ENCODE measurements at regions not wholly inside any gene's neighbourhood (a gene's known extent, or its start where the extent isn't known, plus 50 kb on each side); places are given as distances from the start of the nearest gene placed in this dataset.
"Not testable (repeated sequence)": the region's sequence is repeated elsewhere in the genome, so short reads cannot be mapped to it uniquely, and the experiment has no call there.

DNA sequence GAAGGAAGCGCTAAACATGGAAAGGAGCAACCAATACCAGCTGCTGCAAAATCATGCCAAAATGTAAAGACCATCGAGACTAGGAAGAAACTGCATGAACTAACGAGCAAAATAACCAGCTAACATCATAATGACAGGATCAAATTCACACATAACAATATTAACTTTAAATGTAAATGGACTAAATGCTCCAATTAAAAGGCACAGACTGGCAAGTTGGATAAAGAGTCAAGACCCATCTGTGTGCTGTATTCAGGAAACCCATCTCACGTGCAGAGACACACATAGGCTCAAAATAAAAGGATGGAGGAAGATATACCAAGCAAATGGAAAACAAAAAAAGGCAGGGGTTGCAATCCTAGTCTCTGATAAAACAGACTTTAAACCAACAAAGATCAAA, 570.0 kb upstream of the CDH11 start:
- not testable (repeated sequence) for DNase-seq

DNA sequence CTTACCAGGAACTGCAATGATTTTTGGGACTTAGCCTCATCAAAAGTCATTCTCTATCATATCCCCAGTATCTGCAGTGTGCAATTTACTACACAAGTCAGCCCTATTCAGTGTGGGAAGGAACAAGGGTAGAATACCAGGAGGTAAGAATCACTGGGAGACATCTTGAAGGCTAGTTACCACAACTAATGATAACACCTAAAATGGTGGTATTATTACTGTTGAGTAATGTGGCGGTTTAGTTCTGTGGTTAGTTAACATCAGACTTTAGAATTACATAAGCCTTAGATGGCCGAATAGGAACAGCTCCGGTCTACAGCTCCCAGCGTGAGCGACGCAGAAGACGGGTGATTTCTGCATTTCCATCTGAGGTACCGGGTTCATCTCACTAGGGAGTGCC, 567.9 kb upstream of the CDH11 start:
- no peak for DNase-seq

DNA sequence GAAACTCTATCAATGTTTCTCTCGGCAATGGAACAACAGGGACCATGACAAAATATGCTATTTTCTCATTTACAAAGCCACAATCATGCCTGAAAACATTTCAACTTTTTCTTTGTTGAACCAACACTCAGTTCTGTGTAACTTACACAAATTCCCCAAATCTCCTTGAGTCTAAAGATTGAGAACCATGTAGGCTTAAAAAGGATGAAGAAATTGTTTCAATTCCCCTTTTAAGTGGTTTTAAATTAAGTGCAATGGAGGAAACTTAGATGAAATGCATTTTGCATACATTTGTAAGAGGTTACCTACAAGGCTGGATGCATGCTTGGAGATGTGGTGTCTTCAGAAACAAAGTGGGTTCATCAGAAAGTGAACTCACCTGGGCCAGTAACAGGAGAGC, 566.4 kb upstream of the CDH11 start:
- DNase-seq, result no peak

DNA sequence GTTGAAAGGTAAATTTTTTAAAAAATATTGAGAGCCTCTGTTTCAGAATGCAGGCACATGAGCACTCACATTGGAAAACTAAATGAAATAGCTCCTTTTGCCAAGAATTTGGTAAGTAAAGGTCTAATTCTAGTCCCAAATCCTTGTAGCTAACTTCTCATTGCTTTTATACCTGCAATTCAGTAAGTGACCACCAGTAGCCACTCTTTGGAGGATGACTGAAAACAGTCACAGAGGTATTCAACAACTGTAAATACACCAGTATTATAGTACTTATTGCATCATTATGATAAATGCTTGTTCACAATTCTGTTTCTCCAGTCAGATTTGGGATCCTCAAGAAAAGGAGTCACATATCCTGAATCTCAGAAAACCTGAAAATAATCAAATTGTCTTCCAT, 562.4 kb upstream of the CDH11 start:
- DNase-seq, result no peak

DNA sequence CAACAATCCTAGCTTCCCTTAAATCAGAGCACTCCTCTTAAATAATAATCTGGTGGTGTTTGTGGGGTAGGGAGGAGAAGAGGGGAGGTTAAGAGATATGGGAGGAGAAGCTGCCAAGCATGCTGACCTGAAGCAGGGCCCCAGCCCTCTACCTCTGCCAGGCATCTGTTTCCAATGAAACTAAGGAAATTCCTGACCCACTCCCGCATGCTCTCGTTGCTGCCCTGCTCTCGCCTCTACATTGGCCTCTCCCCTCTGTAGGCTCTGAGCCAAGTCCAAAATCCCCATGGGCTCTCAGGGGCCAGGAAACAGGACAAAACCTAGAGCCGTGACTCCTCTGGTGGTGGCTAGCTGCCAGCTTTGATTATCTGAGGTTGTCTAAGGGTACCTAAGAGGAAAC, 559.5 kb upstream of the CDH11 start:
- DNase-seq, result no peak

DNA sequence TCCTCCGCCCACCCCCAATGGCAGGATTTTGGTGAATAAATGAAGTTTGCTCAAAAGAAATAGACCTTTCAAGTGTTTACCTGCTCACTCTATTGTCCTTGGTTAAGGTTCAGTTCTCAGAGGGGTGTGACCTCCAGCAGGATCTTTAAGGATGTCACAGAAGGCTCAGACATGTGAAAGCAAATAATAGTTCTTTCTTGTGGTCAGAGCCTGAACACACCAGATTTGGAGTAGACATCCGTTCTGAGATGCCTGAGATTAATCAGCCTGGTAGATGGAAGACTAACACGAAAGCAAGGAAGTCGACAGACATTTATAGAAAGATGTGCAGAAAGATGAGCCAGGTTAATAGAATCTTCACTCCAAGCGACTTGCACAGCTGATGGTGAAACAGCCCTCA, 557.9 kb upstream of the CDH11 start:
- no peak for DNase-seq

DNA sequence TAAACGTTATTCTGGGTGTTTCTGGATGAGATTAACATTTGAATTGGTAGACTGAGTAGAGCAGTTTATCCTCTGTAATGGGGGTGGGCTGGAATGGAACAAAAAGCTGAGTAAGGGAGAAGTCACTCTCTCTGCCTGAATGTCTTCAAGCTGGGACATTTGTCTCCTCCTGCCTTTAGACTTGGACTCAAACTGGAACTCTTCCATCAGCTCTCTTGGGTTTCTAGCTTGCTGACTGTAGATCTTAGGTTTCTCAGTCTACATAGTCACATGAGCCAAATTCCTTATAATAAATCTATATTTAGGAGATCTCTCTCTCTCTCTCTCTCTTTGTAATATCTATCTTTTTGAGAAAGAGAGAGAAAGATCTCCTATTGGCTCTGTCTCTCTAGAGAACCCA, 553.3 kb upstream of the CDH11 start:
- no peak for DNase-seq

DNA sequence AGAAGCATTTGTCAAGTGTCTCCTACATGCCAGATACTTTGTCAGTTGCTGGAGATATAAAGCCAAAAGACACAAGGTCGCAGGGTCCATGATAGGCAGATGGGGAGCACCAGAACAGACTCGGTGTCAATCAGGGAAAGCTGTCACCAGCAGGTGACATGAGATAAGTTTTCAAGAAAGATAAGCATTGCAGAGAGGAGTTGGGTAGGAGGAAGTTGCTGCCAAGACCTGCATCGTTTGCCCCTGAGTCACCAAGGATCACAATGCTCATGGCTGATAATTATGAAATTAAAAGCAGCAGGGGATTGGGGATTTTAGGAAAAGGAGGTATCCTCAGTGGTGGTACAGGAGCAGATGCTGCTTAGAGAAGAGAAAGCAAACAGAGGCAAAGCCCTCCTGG, 551.1 kb upstream of the CDH11 start:
- no peak for DNase-seq

DNA sequence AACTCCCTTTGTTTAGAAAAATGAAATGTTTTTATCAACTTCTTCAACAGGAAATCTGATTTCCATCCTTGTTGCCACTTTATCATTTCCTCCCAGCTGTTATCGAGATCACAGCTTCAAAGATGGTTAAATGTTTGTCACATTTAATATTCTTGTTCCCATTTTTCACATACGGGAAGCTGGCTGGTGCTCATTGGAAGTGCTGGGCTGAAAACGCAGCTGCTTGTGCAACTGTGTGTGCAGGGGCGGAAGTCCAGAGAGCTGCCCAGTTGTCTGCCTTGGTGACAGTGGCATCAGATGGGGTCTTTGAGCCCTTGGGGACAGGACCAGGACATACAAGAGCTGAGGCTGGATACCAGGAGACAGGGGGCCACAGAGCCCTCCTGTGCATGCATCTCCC, 549.2 kb upstream of the CDH11 start:
- DNase-seq, result no peak

DNA sequence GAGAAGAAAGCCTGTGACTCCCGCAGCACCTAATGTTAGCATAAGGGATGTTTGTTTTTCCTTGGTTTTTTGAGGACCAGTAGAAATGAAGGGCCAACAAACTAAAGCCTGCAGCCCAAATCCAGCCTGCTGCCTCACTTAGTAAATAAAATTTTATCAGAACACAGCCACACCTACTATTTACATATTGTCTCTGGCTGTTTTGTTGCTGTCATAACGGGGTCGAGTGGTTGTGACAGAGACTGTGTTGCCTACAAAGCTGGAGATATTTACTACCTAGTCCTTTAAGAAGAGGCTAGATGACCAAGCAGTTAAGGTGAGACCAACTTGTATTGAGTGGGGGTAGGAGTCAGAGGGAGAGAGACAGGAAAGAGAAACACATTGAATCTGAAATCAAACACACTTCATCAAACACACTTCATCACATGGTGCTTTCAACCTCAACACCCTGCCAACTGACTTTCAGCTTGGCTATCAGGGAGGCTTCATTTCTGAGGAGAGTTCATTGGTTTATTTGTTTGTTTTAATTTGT, 546.3 kb upstream of the CDH11 start:
- no peak for DNase-seq

DNA sequence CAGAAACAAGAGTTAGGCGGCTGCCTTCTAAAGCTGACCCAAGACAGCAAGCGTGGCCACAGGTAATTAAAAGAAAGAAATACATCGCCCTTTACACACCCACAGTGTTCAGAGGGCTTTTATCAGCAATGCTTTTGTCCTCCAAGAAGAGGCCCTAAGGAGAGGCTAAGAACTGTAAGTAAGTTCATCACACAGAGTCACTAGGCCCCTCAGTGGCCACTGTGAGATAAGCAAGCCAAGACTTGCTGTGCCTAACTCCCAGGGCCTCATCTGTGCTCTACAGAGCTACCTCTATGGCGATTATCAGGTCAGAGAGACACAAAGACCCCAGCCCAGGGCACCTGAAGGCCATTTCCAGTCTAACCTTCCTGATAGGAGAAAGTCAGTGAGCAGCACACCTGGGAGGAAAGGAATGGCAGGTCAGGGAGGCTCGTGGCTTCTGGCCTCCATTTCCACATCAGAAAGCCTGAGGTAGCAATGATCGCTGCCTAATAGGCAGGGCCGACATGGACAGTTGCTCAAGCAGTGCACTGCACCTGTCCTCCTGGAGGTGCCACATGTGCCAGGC, 545.2 kb upstream of the CDH11 start:
- DNase-seq, result no peak

DNA sequence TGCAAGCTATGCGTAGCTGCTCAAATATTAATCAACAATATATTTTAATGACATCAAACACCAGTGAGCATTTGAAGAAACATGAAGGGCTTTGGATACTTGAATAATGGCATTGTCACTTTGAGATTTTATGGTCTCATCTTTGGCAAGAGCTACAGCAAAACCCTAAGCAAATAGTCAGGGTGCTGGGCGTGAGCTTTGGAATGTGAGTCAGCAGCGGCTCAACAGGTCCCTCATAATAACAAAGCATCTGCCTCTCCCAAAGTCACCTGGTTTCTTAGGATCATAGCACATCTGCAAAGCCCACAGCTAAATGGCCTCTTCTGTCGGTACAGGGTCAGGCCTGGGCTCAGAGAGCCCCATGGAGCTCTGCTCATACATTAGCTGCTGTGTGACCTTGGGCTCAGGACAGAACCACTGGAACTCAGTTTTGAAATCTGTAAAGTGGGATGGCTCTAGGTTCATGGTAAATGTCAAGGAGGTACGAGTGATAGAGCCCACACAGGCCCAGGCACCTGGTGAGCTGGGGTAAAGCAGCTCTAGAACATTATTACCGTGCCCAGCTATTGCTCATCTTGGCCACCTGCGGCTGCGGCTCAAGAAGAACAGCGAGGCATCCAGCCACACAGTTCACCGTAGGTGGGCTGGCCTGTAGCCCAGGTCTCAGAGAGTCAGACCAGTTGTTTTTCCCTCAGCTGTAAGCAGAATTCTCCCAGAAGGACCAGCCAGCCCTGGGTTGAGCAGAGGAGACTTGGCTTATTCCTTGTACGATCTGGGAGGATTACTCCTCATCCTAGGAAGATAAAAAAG, 544.5 kb upstream of the CDH11 start:
- no peak for DNase-seq

DNA sequence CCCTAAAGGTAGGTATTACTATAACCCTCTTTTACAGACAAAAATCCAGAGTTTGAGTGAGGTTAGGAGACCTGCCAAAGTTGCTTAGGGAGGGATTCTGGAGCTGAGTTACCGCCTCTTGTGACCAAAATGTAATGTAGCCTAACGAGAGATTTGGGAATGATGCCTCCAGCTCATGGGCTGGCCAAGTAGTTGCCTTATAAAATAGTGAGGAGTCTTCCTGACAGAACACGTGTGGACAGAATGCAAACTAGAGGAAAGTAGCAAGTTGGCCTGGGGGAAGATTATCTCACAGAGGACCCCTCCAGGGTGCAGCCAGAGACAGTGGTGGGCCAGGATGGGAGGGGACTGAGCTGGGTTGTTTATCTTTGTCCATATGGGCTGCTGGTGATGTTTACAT, 543.7 kb upstream of the CDH11 start:
- DNase-seq, result no peak

DNA sequence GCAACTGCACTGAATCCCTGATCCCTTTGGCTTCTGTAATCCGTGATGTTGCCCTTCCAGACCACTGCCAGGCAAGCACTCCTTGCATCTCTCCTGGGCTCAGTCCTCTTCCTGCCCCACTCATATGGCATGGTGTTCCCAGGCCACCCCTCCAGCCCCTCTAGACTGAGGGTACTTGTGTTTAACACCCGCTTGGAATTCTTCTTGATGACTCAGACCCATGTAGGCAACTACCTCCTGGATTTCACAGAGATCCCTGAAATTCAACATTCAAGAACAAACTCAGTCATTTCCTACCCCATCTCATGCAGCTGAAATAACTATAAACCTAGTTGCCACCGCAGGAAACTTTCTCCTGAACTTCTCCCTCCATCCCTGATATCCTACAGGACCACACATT, 541.9 kb upstream of the CDH11 start:
- no peak for DNase-seq

DNA sequence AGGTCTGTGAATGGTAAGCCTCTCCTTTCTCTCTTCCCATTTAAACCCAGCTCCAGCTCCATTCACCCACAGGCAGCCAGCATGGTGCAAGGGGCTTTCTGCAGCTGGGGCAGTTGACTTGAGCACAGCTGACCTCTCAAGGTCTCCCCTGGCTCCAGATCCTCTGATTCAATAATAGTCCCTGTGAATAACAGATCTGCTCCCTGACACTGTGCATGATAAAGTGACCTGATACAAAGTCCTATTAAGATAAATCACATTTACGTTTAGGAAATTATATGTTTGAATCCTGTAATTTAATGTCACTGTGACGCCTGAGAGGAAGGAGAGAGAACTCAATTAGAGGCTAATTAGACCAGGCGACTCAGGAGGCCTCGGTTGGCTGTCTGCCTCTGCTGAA, 540.4 kb upstream of the CDH11 start:
- DNase-seq, result no peak

DNA sequence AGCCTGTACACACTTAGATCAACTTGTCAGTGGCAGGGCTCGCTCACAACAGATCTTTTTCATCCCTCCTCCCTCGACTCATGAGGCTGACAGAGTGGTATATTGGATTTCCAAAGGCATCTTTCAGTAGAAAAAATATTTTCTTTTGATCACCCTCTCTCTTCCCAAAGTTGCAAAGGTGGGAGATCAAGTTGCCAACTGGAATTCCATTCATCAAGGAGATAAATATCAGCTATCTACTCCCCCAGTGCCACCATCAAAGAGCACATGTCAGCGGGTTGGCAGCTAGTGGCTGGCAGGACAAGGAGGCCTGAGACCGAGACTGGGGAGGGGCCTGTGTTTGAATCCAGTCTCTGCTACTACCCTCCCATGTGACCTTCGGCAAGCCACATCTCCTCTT, 539.7 kb upstream of the CDH11 start:
- DNase-seq, result no peak

DNA sequence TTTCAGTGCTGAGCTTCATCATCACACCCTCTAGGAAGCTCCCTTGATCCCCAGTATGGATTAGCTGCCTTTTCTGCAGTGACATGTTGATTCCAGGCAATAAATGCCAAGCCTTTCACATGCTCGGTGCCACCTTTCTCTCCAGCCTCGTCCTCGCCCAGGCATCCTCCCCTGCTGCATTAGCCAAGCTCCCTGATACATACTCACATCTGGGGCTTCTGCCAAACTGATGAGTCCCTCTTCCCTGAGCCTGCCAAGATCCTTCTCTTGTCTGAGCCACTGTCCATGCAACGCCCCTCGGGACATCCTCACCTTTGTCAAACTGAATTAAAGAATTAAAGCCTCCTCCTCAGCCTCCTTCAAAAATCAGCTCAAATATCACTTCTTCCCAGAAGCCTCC, 538.5 kb upstream of the CDH11 start:
- no peak for DNase-seq

DNA sequence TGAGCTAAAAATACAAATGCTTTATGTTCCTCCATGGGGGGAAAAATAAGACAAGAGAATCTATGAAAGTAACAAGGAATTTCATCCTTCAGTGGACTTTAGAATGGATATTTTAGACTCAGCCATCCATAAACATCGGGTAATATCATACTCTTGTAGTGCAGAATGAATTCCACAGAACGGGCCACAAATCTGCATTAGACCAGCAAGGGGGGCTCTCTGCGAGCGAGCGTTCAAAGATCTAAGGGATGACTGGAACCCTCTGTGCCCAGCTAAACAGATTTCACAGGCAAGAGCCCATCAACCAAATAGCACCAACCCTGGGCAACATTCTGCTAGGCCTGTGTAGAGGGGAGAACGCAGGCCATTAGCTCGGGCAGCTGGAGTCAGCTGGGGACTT, 537.9 kb upstream of the CDH11 start:
- DNase-seq, result no peak

DNA sequence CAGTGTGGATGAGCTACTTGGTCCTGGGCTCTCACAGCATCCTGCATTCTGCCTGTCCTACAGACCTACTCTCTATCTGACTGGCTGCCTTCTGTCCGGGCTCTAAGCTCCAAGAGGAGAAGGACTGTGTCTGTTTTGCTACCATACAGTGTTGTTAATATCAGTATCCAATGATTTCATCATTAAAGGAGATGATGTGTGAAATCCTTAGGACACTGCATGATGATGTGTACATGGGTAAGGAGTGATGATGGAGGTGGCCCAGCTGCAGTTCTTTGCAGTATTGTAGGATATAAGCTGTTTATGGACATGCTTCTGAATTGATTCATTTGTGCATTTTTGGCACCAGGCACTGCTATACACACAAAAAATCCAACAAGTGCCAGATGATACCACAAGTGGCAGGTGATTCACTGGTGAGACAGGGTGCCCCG, 536.9 kb upstream of the CDH11 start:
- DNase-seq, result no peak

DNA sequence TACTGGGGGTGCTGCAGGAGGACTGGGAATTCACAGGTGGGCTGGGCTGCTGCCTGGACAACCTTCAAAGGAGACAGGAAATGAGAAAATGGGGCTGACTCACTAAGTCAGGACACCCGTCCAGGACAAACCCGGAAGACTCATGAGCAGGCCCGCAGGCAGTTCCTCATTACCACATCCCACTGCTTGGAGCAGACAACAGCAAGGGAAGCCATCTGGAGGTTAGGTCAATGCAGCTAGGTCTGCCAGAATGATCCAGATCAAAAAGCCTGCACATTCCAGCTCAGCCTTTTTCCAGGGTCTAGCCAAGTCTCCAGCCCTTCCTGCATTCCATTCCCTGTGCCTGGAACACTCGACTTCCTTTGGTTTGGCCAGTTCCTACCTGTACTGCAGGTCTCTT, 536.5 kb upstream of the CDH11 start:
- DNase-seq, result no peak

DNA sequence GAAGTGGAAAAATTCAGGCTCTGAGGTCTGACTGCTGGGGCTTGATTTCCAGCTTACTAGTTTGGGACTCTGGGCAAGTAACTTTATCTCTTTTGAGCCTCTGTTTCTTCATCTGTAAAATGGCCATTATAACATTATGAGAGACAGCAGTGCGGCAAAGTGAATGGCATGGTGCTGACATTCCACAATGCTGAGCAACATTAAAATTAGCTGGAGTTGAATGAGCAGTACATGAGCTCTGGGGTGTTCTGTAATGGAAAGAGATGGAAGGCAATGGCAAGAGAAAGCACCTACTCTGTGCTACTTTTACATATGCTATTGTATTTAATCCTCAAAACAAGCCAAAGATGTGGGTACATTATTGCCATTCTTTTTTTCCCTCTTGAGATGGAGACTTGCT, 535.7 kb upstream of the CDH11 start:
- DNase-seq, result no peak

DNA sequence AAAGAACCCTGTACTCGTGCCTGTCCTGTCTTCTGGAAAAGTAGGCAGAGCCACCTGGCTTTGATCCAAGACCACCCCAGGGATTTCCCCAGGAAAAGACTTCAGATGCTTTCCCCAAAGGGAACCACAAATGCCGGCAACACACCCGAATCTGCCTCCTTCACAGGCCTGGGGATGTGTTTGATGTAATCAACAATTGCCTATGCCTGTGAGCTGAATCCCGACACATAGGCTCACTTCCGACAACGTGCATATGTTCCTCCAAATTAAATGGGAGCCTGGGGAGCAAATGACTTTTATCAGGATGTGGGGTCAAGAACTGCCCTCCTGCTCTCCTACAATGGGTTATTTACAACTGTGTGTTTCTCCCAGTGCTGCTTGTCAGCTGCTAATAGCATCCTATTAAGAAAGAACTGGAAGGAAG, 535.2 kb upstream of the CDH11 start:
- no peak for DNase-seq

DNA sequence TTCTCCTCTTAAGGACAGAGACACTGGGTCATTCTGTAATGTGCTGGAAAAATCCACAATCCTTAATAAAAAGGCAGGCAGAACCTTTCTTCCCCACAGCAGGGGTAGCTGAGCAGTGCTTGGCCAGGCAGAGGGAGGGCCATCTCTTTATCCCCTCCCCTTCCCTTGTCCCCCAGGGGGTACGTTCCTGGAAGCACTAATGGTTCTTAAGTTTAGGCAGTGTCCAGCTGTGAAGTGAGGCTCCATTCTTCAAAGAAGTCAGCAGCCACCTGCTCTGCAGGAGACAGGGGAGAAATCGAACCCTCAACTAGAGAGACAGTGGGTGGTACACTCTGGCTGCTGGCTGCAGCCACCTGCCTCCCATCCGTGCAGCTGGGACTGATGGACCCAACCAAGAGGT, 533.9 kb upstream of the CDH11 start:
- DNase-seq, result no peak

DNA sequence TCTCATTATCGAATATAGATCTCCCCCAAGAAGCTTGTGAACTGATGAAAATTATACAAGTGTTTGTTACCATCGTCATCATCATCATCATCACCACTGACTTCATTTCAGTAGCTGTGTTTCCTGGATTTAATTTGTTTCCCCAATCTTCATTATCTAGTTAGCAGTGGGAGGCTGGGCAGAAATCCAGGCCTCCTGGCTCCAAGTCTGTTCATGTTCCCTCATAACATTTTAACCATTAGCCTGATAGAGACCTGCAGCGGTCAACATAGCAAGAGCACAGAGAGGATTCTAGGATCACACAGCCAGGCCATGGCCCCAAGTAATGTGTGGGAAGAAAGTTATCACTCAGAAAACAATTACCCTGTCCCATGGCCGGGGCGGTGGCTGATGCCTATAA, 526.2 kb upstream of the CDH11 start:
- no peak for DNase-seq

DNA sequence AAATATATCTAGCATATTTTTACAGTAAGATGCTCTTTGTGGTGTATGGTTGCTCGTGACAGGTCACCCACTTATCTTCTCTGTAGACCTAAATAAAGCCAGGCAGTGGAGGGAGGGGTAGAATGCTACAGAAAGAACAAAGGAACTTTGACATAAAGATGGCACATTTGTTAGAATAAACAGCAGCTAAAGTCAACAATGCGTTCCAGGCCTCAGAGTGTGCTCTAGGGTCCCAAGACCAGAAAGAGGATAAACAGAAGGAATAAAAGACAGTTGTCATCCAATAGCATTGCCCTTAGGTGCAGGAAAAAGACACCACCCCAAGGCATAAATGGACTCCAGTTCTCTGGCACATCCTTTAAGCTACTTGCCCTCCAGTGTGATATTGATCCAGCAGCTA, 523.0 kb upstream of the CDH11 start:
- DNase-seq, result no peak
